ENCODE measurements at regions not wholly inside any gene's neighbourhood (a gene's known extent, or its start where the extent isn't known, plus 50 kb on each side); places are given as distances from the start of the nearest gene placed in this dataset.

- TF ChIP-seq CTCF (IDR thresholded peaks at IDR 0.05; ENCODE audit: insufficient read depth, low read depth, low read length) (no peak), EZH2 (IDR thresholded peaks at IDR 0.05; ENCODE audit: insufficient read depth, low read length) (no peak)
Observed at GRCh38 chr1:221251580-221251979, 372.3 kb downstream of the HLX start.

Measured in astrocyte (in vitro differentiated cells and primary cell).